ENCODE measurements at regions not wholly inside any gene's neighbourhood (a gene's known extent, or its start where the extent isn't known, plus 50 kb on each side); places are given as distances from the start of the nearest gene placed in this dataset.

DNA sequence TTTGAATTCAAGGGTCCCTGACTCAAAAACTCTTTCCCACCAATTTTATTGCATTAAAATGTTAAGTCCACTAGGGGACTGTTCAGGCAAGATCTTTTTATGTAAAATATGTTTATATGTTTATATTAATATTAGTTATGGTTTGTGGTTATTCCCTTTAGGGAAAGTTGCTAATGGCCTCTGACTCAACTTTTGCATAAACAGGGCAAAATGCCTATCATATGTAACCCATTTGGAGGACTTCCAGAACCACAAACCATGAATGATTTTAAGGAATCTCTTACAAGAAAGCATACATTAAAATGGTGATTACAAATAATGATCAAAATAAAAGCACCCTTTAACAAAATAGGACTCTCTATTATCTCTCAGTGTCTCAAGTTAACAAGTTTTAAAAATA lies 1484.5 kb upstream of the ZEB2 start:
- DNase-seq (ENCODE audit: low spot score) = no peak

DNA sequence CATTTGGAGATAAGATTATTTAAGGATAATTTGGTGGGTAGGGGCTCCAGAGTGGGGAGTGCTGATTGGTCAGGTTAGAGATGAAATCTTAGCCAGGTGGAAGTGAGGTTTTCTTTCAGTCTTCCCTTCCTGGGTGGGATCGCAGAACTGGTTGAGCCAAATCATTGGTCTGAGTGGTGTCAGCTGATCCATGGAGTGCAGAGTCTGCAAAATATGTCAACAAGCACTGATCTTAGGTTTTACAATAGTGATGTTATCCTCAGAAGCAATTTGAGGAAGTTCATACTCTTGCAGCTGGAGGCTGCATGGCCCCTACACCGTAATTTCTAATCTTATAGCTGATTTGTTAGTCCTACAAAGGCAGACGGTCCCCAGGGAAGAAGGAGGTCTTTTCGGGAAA lies 1483.4 kb upstream of the ZEB2 start:
- DNase-seq (ENCODE audit: low spot score) = no peak

DNA sequence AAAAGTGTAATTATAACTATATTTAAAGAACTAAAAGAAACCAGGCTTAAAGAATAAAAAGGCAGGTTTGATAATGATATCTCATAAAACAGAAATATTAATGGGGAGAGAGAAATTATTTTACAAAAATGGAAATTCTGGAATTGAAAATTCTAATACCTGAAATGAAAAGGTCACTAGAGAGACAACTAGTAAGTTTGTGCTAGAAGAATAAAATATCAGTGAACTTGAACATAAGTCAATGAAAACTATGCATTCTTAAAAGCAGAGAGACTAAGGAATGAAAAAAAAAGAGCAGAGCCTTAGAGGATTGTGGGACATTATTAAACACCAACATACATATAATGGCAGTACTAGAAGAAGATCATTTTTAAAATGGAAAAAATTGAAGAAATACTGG lies 1475.0 kb upstream of the ZEB2 start:
- no peak for DNase-seq (ENCODE audit: low spot score)

DNA sequence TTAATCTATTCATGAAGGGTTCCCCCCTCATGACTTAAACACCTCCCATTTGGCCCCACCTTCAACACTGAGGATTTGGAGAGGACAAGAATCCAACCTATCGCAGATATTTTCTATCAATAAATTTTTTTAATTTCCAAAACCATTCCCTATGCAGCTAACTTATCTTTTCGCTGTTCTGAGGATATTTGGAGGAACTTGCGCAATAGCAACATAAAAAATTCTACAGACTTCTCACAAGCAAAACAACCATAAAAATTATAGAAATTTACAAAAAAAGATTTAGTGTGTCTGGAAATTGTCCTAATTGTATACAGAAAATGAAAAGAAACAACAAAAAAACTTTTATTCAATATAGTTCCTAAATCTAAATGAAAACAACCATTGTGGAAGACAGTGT lies 1472.7 kb upstream of the ZEB2 start:
- no peak for DNase-seq (ENCODE audit: low spot score)

DNA sequence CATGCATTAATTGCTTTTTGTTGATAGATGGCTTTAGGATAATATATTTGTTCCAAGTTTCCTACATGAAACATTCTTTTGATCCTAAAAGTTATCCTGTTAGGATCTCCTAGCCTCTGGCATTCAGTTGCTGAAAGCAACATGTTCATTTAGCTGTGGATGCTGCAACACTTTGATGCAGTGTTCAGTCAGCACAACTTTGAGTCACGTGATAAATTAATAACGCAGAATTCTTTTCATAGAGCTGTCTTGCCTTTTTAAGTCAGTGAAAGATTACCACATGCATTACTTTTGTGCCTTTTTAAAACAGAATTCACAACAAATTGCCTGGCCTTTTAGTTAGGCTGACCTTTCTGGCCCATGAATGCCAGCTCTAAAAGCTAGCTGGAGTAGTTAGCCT lies 1467.9 kb upstream of the ZEB2 start:
- DNase-seq (ENCODE audit: low spot score) = no peak

DNA sequence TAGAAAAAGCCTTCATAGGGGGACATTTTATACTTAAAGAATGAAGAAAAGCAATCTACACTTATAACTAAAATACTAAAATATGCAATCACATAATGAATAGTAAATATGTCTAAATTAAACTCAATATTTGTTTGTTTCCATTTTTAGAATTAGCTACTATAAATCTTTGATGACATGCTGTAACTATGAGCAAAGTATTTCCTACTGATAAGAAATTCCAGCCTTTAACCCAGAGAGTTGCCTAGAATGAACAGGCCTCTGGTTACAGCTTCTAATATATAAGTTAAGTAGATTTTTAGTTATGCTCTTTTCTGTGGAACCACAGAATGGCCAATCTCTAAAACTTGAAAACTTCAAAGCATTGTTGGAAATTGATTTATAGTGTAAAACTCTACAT lies 1465.6 kb upstream of the ZEB2 start:
- DNase-seq (ENCODE audit: low spot score) = no peak

DNA sequence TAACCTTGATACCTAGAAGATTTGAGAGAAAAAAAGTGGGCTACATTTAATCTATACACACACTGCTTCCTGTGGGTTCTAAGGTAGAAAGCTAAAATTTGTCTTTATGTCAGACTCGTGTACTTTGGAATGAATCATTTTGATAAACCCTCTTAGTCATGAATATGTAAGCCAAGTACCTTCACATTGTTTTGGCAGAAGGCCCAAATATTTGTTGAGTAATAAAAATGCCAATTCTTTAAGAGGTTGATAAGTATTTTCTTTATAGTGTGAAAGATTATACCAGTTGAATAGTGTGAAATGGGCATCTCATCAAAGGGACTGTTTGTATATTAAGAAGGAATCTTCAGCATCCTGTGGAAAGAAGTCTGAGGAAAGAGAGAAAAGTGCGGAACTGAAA lies 1464.7 kb upstream of the ZEB2 start:
- DNase-seq (ENCODE audit: low spot score) = no peak

DNA sequence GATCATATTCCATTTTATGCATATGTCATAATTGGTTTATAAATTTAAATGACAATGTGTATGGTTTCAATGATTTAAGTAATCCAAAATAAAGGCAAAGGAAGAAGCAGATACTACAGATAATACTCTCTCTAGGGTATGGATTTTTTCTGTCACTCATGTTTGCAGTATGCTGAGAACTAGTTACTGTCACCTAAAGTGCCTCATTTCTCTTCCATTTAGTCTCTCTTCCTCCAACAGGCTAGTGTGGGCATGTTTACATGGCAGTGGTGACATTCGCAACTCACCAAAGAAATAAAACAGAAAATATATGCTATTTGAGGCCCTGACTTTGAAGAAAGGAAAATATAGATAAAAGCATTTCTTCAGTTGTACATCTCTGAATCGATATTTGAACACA lies 1460.4 kb upstream of the ZEB2 start:
- no peak for DNase-seq (ENCODE audit: low spot score)

DNA sequence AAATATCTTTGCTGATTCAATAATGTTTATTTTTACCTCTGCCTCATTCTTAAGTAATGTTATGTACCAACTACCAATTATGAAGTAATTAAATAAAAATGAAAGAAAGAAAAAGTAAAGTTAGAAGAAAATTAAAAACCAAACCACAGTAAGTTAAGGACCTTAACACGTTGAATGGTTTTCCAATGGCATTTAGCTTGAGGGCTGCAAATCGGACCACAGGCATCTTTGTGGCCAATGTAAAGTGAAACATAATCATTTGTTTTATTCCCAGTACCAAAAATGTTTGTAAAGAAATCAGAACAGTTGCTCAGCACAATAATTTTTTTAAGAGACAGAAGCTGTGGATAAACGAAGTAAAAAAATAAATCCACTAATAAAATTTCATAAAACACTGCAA lies 1455.5 kb upstream of the ZEB2 start:
- no peak for DNase-seq (ENCODE audit: low spot score)

DNA sequence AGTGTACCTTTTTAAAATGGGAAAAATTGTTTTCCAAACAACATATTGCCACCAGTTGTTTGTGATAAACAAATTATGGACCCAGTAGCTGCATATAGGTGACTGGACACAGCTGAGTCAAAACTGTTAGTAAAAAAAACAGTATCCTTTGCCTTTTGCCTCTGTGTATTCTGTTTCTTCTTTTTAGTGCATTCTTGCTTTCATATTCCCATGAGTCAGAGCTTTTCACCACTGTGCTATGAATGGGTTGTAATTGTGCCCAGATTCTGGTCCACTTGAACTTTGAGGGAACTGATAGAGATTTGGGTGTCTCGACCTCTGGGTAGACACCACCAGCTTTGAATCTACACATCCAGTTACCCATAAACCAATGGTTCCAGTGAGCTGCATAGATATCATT lies 1441.9 kb upstream of the ZEB2 start:
- no peak for DNase-seq (ENCODE audit: low spot score)

DNA sequence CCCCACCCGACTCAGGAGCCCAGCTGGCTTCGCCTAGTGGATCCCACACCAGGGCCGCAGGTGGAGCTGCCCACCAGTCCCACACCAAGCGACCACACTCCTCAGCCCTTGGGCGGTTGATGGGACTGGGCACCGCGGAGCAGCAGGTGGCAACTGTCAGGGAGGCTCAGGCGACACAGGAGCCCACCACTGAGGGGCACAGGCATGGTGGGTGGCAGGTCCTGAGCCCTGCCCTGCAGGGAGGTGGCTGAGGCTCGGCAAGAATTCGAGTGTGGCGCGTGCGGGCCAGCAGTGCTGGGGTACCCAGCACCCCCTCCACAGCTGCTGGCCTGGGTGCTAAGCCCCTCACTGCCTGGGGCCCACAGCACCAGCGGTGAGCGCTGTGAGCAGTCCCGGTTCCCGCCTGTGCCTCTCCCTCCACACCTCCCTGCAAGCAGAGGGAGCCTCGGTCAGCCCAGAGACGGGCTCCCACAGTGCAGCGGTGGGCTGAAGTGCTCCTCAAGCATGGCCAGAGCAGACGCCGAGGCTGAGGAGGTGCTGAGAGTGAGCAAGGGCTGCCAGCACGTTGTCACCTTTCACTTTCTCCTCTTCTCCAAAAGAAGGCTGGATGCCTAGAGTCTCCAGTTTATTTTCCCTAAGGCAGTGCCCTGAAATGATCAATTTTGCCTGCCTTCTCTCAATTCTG lies 1440.7 kb upstream of the ZEB2 start:
- no peak for DNase-seq (ENCODE audit: low spot score)

DNA sequence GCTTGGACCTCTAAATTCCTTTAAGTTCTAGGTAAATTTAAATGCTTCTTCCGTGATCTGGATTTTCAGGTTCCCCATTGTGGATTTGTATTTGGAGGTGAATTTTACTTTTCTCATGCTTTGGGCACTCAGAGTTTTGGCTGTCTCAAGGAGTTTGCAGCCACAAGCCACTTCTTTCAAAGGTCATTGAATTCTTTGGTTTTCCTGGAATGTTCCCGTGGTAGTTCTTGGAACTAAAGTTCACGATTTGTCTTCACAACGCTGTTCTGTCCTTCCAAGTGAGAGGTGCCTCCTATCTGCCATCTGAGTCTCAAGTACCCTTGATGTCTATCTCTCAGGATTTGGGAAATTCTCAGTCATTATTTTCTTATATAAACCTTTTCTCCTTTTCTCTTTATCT lies 1438.7 kb upstream of the ZEB2 start:
- DNase-seq (ENCODE audit: low spot score) = no peak

DNA sequence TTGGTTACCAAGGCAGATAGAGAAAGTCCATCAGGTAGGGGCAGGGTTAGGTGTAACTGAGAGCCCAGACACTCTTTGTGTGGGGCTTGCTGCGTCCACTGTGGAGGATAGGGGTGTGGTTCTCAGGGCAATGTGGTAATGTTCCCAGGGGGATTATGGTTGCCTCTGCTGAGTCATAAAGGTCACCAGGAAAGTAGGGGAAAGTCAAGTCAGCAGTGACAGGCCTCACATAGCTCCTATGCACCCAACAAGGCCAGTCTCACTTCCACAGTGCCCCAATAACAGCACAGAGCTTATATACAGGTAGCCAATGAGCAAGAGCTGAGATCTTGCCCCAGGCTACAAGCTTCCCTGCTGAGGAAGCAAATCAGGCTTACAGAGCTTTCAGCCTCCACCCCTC lies 1438.0 kb upstream of the ZEB2 start:
- DNase-seq (ENCODE audit: low spot score) = no peak

DNA sequence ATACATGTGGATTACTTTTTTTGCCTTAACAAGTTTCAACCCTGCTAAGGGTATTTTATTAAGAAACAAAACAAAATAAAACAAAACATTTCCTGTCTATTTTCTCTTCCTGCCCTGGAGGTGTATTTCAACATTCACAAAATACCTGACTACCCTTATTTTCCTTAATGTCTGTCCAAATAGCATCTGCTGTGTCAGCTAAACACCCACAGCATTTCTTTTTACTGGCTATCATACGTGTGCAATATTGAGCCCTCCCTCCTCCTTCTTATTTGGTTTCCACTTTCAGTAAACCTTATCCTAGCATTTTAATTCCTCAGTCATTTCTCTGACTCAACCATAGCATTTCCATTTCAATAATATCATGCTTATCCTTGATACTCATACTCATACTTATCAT lies 1420.0 kb upstream of the ZEB2 start:
- DNase-seq (ENCODE audit: low spot score) = no peak

DNA sequence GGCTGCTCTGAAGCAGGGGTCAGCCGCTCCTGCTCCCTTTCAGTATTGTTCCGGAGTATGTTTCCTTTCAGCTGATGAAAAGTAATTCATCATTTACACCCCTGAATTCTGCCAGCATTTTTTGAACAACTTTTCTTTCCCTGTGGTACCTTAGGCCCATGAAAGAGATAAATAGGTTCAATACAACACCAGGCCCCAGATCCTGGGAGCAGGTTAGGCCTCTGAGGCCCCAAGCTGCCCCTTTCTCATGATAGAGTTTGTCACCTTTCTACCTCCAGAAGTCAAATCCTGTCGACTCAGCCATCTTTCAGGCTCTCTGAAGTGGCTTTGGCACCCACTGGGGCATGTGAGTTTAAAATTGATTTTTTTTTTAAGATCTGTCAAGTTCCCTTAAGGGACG lies 1415.1 kb upstream of the ZEB2 start:
- DNase-seq (ENCODE audit: low spot score) = no peak

DNA sequence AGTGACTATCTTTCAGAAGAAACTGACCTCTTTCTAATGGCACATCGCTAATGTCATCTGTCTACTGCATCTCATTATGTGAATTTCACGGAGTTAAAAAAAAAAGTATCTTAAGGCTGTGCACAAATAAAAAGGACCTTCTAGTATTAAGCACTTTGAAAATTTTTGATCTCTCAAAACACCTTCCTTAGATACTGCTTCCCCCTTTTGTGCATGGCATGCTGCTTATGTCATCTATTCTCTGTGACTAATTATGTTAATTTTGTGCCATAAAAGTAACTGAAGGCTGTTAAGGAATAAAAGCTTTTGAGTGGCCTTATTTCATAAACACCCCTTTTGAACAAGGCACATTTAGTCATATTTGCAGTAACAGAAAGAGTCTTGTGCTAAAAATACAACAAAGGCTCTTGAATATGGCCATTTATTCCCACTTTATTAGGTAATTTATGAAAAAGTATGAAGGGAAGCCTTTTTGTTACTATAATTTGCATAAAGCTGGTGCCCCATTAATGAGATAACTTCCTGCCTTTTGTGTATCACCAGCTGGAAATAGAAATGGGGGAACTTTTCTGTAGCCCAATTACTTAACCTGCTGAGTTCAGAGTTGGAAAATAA lies 1412.0 kb upstream of the ZEB2 start:
- no peak for DNase-seq (ENCODE audit: low spot score)

DNA sequence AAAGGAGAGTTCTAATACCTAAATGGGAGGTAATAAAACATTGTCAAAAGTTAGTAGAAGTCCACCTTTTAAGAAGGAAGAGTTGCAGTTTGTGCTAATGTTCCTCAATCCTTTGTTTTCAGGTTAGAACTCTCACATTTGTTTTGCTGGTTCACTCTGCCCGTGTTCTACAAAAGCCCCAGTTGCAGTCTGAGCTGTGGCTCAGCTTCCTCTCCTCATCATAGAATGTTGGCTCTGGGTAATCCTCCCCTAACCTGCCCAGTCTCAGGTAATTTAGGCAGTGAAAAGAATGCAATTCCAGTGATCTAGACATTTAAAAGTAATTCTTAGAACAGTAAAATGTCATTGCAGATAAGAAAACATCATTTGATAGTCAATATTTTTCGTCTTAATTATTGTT lies 1410.4 kb upstream of the ZEB2 start:
- no peak for DNase-seq (ENCODE audit: low spot score)

DNA sequence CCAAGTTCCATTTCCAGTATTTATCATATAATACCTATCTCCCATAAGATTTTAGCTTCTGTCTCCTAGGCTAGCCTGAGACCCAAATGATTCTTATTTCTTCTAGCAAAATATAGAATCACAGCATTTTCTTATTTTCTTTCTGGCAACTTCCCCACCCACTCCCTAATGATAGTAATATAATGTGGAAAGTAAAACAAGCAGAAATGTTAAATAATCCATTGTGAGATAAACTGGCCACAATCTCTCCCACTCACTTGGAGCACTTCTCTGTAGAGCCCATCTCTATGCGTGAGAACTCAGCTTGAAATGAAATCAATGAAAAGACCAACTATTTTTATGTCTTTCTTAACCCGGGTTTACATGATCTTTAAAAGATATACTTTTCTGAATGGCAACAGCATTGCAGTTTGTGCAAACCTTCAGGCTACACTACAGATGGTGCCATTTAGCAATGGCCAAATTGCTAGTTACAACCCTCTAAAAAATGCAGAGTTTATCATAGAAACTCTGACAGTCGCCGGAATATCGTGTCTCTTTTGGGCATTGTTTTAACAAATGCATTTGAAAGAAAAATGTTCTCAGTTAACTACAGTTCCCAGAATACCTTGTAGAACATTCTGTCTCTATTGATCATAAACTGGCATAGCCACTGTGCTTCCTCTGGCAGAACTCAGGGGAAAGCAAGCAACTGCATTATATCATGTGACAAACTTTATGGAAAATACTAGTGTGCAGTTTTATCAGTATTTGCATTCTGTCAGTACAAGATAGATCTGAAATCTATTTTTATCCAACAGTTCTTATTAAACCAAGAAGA lies 1407.4 kb upstream of the ZEB2 start:
- DNase-seq (ENCODE audit: low spot score) = no peak

DNA sequence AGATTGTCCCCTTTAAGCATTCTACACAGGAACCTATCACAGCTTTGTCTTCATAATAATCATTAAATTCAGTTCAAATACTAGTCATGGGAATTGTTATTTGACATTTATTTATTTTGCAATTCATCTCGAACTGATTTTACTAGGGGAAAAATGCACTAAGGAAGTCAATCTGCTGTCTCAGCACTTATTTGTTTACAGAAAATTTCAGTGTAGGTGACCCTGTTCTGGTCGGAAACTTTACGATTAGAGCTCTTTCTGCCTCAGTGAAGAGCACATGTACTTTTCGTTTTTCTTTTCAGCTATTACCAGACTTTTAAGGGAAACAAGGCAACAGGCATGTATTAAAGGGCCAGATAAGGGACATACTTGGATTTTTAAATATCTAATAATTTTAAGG lies 1405.7 kb upstream of the ZEB2 start:
- no peak for DNase-seq (ENCODE audit: low spot score)

DNA sequence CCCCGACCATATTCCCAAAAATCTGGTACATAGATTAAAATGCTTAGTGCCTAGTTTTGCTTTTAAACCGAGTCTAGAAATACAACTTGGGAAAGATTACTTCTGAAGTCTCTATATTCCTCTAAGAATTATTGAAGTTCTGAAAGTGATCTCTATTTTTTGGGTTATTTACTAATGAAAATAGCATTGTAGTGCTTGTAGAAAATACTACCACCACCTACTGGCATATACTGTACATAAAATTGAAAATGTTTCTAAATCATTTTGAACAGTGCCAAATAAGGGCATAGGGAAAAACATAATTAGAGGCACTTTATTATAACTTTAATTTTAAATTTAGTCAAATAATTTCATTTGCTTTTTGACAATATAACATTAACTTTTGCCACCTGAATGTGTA lies 1399.6 kb upstream of the ZEB2 start:
- DNase-seq (ENCODE audit: low spot score) = no peak

DNA sequence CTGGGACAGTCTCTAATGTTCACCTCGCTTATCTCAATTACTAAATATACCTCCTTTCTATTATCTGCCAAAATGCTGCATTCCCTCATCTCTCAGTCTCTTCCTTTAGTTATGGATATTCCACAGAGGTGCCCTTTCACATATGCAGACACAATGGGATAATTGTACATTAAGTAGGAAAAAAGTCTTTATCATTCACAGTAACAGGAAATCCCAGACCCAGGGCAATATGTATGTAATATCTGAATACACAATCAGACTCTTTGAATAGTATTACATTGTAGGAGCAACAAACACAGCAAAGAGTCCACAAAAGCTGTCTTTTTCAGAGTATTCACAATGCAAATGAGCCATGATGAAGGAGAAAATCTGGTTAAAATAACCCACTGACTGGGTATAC lies 1399.0 kb upstream of the ZEB2 start:
- no peak for DNase-seq (ENCODE audit: low spot score)

DNA sequence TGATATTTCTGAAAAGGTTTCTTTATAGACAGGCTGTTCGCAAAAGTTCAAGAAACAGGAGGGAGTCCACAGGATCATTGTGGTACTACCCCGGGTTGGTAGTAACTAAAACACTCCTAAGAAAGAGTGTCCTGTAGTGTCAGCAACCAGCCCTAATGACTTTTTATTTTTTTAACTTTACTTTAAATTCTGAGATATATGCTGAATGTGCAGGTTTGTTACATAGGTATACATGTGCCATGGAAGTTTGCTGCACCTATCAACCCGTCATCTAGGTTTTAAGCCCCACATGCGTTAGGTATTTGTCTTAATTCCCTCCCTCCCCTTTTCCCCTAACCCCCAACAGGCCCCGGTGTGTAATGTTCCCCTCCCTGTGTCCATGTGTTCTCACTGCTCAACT lies 1396.9 kb upstream of the ZEB2 start:
- no peak for DNase-seq (ENCODE audit: low spot score)

DNA sequence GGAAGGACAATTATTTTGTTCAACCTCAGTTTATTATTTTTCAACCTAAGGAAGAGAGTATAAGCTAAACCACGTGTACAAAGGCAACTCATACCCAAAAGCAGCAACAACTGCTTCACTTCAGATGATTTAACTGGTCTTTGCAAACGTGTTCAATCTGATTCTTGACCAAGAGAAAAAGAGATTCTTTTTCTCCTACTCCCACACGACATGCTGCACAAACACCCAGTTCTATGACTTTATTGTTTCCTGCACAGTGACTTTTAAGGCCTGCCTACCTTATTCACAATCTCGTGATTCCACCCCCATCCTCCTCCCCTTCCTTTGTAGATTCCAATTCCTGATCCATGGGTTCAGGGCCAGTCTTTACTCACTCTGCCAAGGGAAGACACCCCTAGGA lies 1394.8 kb upstream of the ZEB2 start:
- DNase-seq (ENCODE audit: low spot score) = no peak

DNA sequence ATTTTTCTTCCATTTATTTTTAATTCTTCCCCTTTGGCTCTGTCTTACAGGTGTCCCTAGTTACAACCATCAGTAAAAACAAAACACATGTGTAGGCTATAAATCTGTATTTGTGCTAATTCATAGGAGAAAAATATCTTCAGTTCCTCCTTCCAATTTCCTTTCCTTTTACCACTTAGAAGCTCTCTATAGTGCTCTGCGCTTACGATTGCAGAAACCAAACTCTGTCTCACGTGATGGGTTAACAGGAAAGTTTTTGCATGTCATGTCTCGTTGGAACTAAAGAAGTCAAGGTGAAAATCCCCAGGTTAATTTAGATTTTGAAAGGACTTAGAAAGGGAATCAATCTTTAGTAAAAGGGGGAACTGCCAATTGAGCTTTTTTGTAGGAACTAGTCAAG lies 1390.5 kb upstream of the ZEB2 start:
- no peak for DNase-seq (ENCODE audit: low spot score)
